ENCODE measurements at regions not wholly inside any gene's neighbourhood (a gene's known extent, or its start where the extent isn't known, plus 50 kb on each side); places are given as distances from the start of the nearest gene placed in this dataset.

- Histone ChIP-seq H3K18ac (ENCODE audit: extremely low read depth, low read length) (no peak overlapping the region), H3K9ac (replicated peaks in 1 of 4; ENCODE audit: extremely low read depth in 1 of 4, low read depth in 3 of 4, low read length in 3 of 4) (no peak overlapping the region), H3K4me3 (ENCODE audit: extremely low read depth in 1 of 4, insufficient read depth in 2 of 4, low read depth in 3 of 4, low read length in 4 of 4) (no peak overlapping the region), H3K23me2 (ENCODE audit: low read depth, low read length) (no peaks in the 10 kb centered on the region; the same call in 1 of the 2 replicates), H4K20me1 (replicated peaks in 1 of 2; ENCODE audit: control insufficient read depth in 1 of 2, insufficient read depth in 2 of 2, low read length in 2 of 2) (no peaks in the 10 kb centered on the region), H3K4me1 (replicated peaks in 1 of 4; ENCODE audit: control insufficient read depth in 3 of 4, insufficient read depth in 4 of 4, low read length in 3 of 4) (no peaks in the 10 kb centered on the region), H4K5ac (ENCODE audit: insufficient read length, low read depth, low read length) (no peak overlapping the region), H3K56ac (replicated peaks; ENCODE audit: insufficient read length, low read depth, low read length) (no peak overlapping the region), H3K4ac (replicated peaks; ENCODE audit: insufficient read length, low read depth, low read length) (no peak overlapping the region), H3K4me2 (ENCODE audit: insufficient read depth in 1 of 2, low read depth in 2 of 2, low read length in 2 of 2) (no peak overlapping the region), H2BK15ac (ENCODE audit: low read length) (no peak overlapping the region), H4K8ac (ENCODE audit: extremely low read depth, insufficient read depth, low read length) (no peak overlapping the region), H3K23ac (ENCODE audit: insufficient read length) (no peak overlapping the region), H3K36me3 (ENCODE audit: control insufficient read depth in 2 of 4, insufficient read depth in 4 of 4, low read length in 3 of 4) (no peaks in the 10 kb centered on the region), H2BK120ac (replicated peaks; ENCODE audit: low read depth, low read length) (no peak overlapping the region), H3K27ac (ENCODE audit: low read depth, low read length) (no peak overlapping the region), H2BK20ac (ENCODE audit: low read length) (no peak overlapping the region), H2BK5ac (ENCODE audit: low read depth, low read length) (no peak overlapping the region), H2BK12ac (ENCODE audit: low read depth, low read length) (no peak overlapping the region), H2AFZ (ENCODE audit: low read length) (no peak overlapping the region), H3K14ac (ENCODE audit: insufficient read length) (no peak overlapping the region), H3K79me1 (ENCODE audit: low read depth, low read length) (no peaks in the 10 kb centered on the region), H3K79me2 (ENCODE audit: control insufficient read depth in 1 of 2, insufficient read depth in 2 of 2, low read length in 2 of 2) (no peaks in the 10 kb centered on the region), H3K27me3 (replicated peaks in 1 of 4; ENCODE audit: control insufficient read depth in 3 of 4, extremely low read depth in 1 of 4, insufficient read depth in 3 of 4, low read length in 3 of 4) (no peaks in the 10 kb centered on the region), H2AK5ac (ENCODE audit: low read depth, low read length) (no peak overlapping the region), H4K91ac (replicated peaks; ENCODE audit: insufficient read length, low read length) (no peak overlapping the region), H3K9me3 (ENCODE audit: insufficient read depth in 2 of 2, low read depth in 1 of 2, low read length in 1 of 2) (no peaks in the 10 kb centered on the region)
- CTCF ChIA-PET (ENCODE audit: partially characterized antibody): interaction anchor here (0.6 to 1.5 kb wide), 3 partner anchors 195 to 964 kb away, joined by 3 read pairs; no protein-coding TSS in a partner anchor
- DNase-seq (ENCODE audit: low read depth in 1 of 2, low spot score in 2 of 2) (no peak), FAIRE-seq (no peak)
- TF ChIP-seq CHD2 (IDR thresholded peaks at IDR 0.05; ENCODE audit: low read length): no peak
- no peak for TF ChIP-seq SIX5 (IDR thresholded peaks at IDR 0.05; ENCODE audit: low read depth, low read length)
- TF ChIP-seq TAF7 (optimal IDR thresholded peaks at IDR 0.05; ENCODE audit: borderline replicate concordance, low read depth, low read length): no peak
- no peak for TF ChIP-seq CBX5 (IDR thresholded peaks at IDR 0.05; ENCODE audit: low read depth, low read length)
- no peak for TF ChIP-seq GABPA (IDR thresholded peaks at IDR 0.05; ENCODE audit: borderline replicate concordance, insufficient read depth, low read length)
- TF ChIP-seq SRF (IDR thresholded peaks at IDR 0.05; ENCODE audit: low read depth, low read length): no peak
- TF ChIP-seq, protein P1, sequence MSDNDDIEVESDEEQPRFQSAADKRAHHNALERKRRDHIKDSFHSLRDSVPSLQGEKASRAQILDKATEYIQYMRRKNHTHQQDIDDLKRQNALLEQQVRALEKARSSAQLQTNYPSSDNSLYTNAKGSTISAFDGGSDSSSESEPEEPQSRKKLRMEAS (IDR thresholded peaks at IDR 0.05): no peak
- 94% methylated on average over 6 of the region's 6 CpGs; no CpG with 5 or more reads in 1 of the 2 experiments for WGBS, 2 experiments (ENCODE audit: extremely low coverage in 1 of 2, insufficient coverage in 1 of 2, insufficient read length in 1 of 2, insufficient replicate concordance in 2 of 2, low coverage in 1 of 2, low lambda C conversion rate in 2 of 2, missing lambda C conversion rate in 1 of 2)
- POLR2A ChIA-PET (ENCODE audit: partially characterized antibody): no interaction called here
These were observed 52.3 kb upstream of the SCG2 start for GRCh38 chr2:223654384-223654915.
